ENCODE measurements at regions not wholly inside any gene's neighbourhood (a gene's known extent, or its start where the extent isn't known, plus 50 kb on each side); places are given as distances from the start of the nearest gene placed in this dataset.

GRCh38 chr19:31147234-31147633 lies 202.0 kb downstream of the TSHZ3 start:
- no peak for TF ChIP-seq CTCF (IDR thresholded peaks at IDR 0.05)
- Mint-ChIP-seq H3K4me3 (no peak overlapping the region), H3K9me3 (no peaks in the 10 kb centered on the region), H3K4me1 (peaks cover 8% of the 10 kb centered on the region), H3K27me3 (ENCODE audit: low read depth, poor library complexity) (peaks cover 17% of the 10 kb centered on the region), H3K27ac (no peak overlapping the region), H3K36me3 (ENCODE audit: low read depth) (no peaks in the 10 kb centered on the region)
- DNase-seq, result no peak

- TF ChIP-seq CTCF (IDR thresholded peaks at IDR 0.05), result no peak
- DNase-seq, result no peak
- Mint-ChIP-seq H3K36me3 (ENCODE audit: low read depth) (no peaks in the 10 kb centered on the region), H3K27me3 (ENCODE audit: low read depth, poor library complexity) (peaks cover 17% of the 10 kb centered on the region), H3K4me1 (peaks cover 8% of the 10 kb centered on the region), H3K4me3 (no peak overlapping the region), H3K27ac (no peak overlapping the region), H3K9me3 (no peaks in the 10 kb centered on the region)
Measured at GRCh38 chr19:31146546-31147183, 202.6 kb downstream of the TSHZ3 start.

- no peaks in the 10 kb centered on the region for H3K36me3 Mint-ChIP-seq (ENCODE audit: low read depth)
- DNase-seq, result no peak
- no peak overlapping the region for H3K27ac Mint-ChIP-seq
- H3K9me3 Mint-ChIP-seq, result no peaks in the 10 kb centered on the region
- peaks cover 12% of the 10 kb centered on the region for H3K4me1 Mint-ChIP-seq
- H3K4me3 Mint-ChIP-seq, result no peak overlapping the region
- TF ChIP-seq CTCF (IDR thresholded peaks at IDR 0.05), result no peak
- peaks cover 14% of the 10 kb centered on the region for H3K27me3 Mint-ChIP-seq (ENCODE audit: low read depth, poor library complexity)
Measured at GRCh38 chr19:31146015-31146414, 203.2 kb downstream of the TSHZ3 start.

- peaks cover 10% of the 10 kb centered on the region for H3K27me3 Mint-ChIP-seq (ENCODE audit: low read depth, poor library complexity)
- no peak for TF ChIP-seq CTCF (IDR thresholded peaks at IDR 0.05)
- no peak overlapping the region for H3K27ac Mint-ChIP-seq
- no peak overlapping the region for H3K4me3 Mint-ChIP-seq
- peaks cover 21% of the 10 kb centered on the region for H3K4me1 Mint-ChIP-seq
- DNase-seq, result no peak
- no peaks in the 10 kb centered on the region for H3K9me3 Mint-ChIP-seq
- no peaks in the 10 kb centered on the region for H3K36me3 Mint-ChIP-seq (ENCODE audit: low read depth)
Measured at GRCh38 chr19:31145007-31145406, 204.2 kb downstream of the TSHZ3 start.

GRCh38 chr19:31144075-31144870 lies 205.0 kb downstream of the TSHZ3 start:
- DNase-seq, result no peak
- Mint-ChIP-seq H3K9me3 (no peaks in the 10 kb centered on the region), H3K27me3 (ENCODE audit: low read depth, poor library complexity) (peaks cover 10% of the 10 kb centered on the region), H3K4me1 (peaks cover 29% of the 10 kb centered on the region), H3K27ac (no peak overlapping the region), H3K36me3 (ENCODE audit: low read depth) (no peaks in the 10 kb centered on the region), H3K4me3 (no peak overlapping the region)
- no peak for TF ChIP-seq CTCF (IDR thresholded peaks at IDR 0.05)

Data from nephron progenitor cell (in vitro differentiated cells).